HCT116 (cell line): ENCODE measurements at regions not wholly inside any gene's neighbourhood (a gene's known extent, or its start where the extent isn't known, plus 50 kb on each side); places are given as distances from the start of the nearest gene placed in this dataset.

Source experiments
- ATAC-seq: fragments of 200-7000 bp; cut with Tn5 transposase; 2 replicates; pipeline ENCODE4 v1.9.1; 2020; ENCODE audit warnings: mild to moderate bottlenecking, moderate library complexity
- BruUV-seq: library from RNA; stranded (reverse); fragments of 400-500 nt; replicated peaks from 2 replicates; lab custom pipeline; 2021; lab: Mats Ljungman, UMichigan
- CTCF ChIA-PET: fragments of 300-600 bp; sonication (Branson Sonifier 250); formaldehyde crosslinking; loops from one replicate; lab custom pipeline; 2021; ENCODE audit warnings: antibody characterized with exemption; lab: Charles Lee
- POLR2A ChIA-PET: fragments of 300-600, 350-600 bp; sonication (Branson Sonifier 250); formaldehyde crosslinking; loops from one replicate; lab custom pipeline; 2021; ENCODE audit warnings: antibody characterized with exemption; lab: Charles Lee
- RAD21 ChIA-PET, 2 experiments: fragments of 300-600 bp; sonication (Branson Sonifier 250); formaldehyde crosslinking; loops; one replicate each; lab custom pipeline; 2023; ENCODE audit warnings: low total read pairs in 2 of 2; ENCODE audit not compliant: uncharacterized antibody in 2 of 2, unreplicated experiment in 2 of 2, low non-redundant PET in 1 of 2; lab: Charles Lee
- DNase-seq: peaks from one replicate; pipeline ENCODE4 v3.0.0-alpha.2; 2010; ENCODE audit warnings: low read depth, low spot score
- H2AFZ ChIP-seq: fragments of 200-600 bp; shearing (Covaris generic), sonication (generic); 2 replicates; pipeline ENCODE4 v1.6.1; 2017; ENCODE audit warnings: low read depth, mixed run types, mixed read lengths, antibody characterized with exemption, low read length; ENCODE audit not compliant: poor library complexity, severe bottlenecking
- H3K27ac ChIP-seq: 2 replicates; pipeline ENCODE4 v1.5.1; 2012; ENCODE audit warnings: low read depth, low read length
- H3K27me3 ChIP-seq: fragments of 200-600 bp; sonication (generic); 2 replicates; pipeline ENCODE4 v1.6.1; 2016; ENCODE audit warnings: mixed run types, low read length, mixed read lengths; ENCODE audit not compliant: insufficient read depth
- H3K36me3 ChIP-seq, 2 experiments: fragments of 200-500 bp in 1 of 2; fragments of 200-600 bp in 1 of 2; sonication (Bioruptor generic) in 1 of 2; sonication (generic) in 1 of 2; 2 replicates each; pipeline versions ENCODE4 v1.5.1 to v1.6.1; 2014 to 2016; ENCODE audit warnings: low read length in 2 of 2, inconsistent platforms in 1 of 2, mixed read lengths in 1 of 2, mixed run types in 1 of 2; ENCODE audit not compliant: insufficient read depth in 2 of 2, control insufficient read depth in 1 of 2
- H3K4me1 ChIP-seq, 2 experiments: fragments of 200-600 bp in 1 of 2; sonication (generic) in 1 of 2; 2 replicates each; pipeline versions ENCODE4 v1.5.1 to v1.6.1; 2012 to 2017; ENCODE audit warnings: low read length in 2 of 2, inconsistent platforms in 1 of 2, mild to moderate bottlenecking in 1 of 2, mixed read lengths in 1 of 2, mixed run types in 1 of 2, moderate library complexity in 1 of 2; ENCODE audit not compliant: insufficient read depth in 2 of 2, control insufficient read depth in 1 of 2
- H3K4me2 ChIP-seq: fragments of 200-600 bp; sonication (generic); 2 replicates; pipeline ENCODE4 v1.6.1; 2017; ENCODE audit warnings: mixed run types, low read length, mixed read lengths
- H3K4me3 ChIP-seq, 2 experiments: fragments of 200-600 bp in 1 of 2; sonication (generic) in 1 of 2; replicated peaks in 1 of 2; 2 replicates each; pipeline ENCODE4 v1.5.1; 2011 to 2016; ENCODE audit warnings: low read length in 2 of 2, control low read depth in 1 of 2, low read depth in 1 of 2, mild to moderate bottlenecking in 1 of 2, mixed read lengths in 1 of 2, mixed run types in 1 of 2
- H3K79me2 ChIP-seq: fragments of 200-600 bp; sonication (generic); 2 replicates; pipeline ENCODE4 v1.6.1; 2017; ENCODE audit warnings: mild to moderate bottlenecking, mixed run types, low read length, moderate library complexity, mixed read lengths; ENCODE audit not compliant: insufficient read depth
- H3K9ac ChIP-seq: fragments of 200-600 bp; sonication (generic); 2 replicates; pipeline ENCODE4 v1.6.1; 2016; ENCODE audit warnings: low read length, mixed read lengths
- H3K9me2 ChIP-seq: fragments of 200-600 bp; sonication (generic), shearing (Covaris generic); 2 replicates; pipeline ENCODE4 v1.6.1; 2017; ENCODE audit warnings: mixed run types, mild to moderate bottlenecking, moderate library complexity; ENCODE audit not compliant: insufficient read depth
- H3K9me3 ChIP-seq, 2 experiments: fragments of 200-500 bp in 1 of 2; fragments of 200-600 bp in 1 of 2; sonication (Bioruptor generic) in 1 of 2; sonication (generic) in 1 of 2; 2 replicates each; pipeline ENCODE4 v1.6.1; 2014 to 2017; ENCODE audit warnings: low read length in 2 of 2, mixed read lengths in 2 of 2, inconsistent platforms in 1 of 2, low read depth in 1 of 2, mild to moderate bottlenecking in 1 of 2, mixed run types in 1 of 2, moderate library complexity in 1 of 2; ENCODE audit not compliant: control insufficient read depth in 1 of 2, insufficient read depth in 1 of 2
- H4K20me1 ChIP-seq: fragments of 200-600 bp; sonication (generic), shearing (Covaris generic); 2 replicates; pipeline ENCODE4 v1.6.1; 2017; ENCODE audit warnings: mixed run types, mild to moderate bottlenecking, moderate library complexity; ENCODE audit not compliant: insufficient read depth
- CBX3 ChIP-seq: IDR thresholded peaks from 2 replicates; pipeline ENCODE4 v1.6.1; 2012; ENCODE audit warnings: low read depth
- CEBPB ChIP-seq: IDR thresholded peaks from 2 replicates; pipeline ENCODE4 v1.6.1; 2012; ENCODE audit warnings: low read depth
- POLR2A ChIP-seq: IDR thresholded peaks from 2 replicates; pipeline ENCODE4 v1.7.0; 2011; ENCODE audit warnings: borderline replicate concordance; ENCODE audit not compliant: insufficient read depth, insufficient read length; ENCODE audit errors: extremely low read depth
- SRF ChIP-seq: IDR thresholded peaks from 2 replicates; pipeline ENCODE4 v1.6.1; 2012; ENCODE audit warnings: low read depth
- intact Hi-C: fragments of 100-400 bp; cut with micrococcal nuclease; formaldehyde crosslinking; loops from 2 replicates; pipeline ENCODE4 v1.10.0; 2022
- TF ChIP-seq, protein P1 (sequence below), 3 experiments: fragments of 200-600 bp in 1 of 3; sonication (generic) in 1 of 3; IDR thresholded peaks in 2 of 3; conservative IDR thresholded peaks in 1 of 3; 2 replicates each; pipeline ENCODE4 v1.5.1; 2012 to 2017; ENCODE audit warnings: low read depth in 2 of 3, low read length in 2 of 3, antibody characterized with exemption in 1 of 3, borderline replicate concordance in 1 of 3, control low read depth in 1 of 3, mild to moderate bottlenecking in 1 of 3, mixed read lengths in 1 of 3, mixed run types in 1 of 3, moderate library complexity in 1 of 3; ENCODE audit not compliant: insufficient read depth in 1 of 3

DNA sequence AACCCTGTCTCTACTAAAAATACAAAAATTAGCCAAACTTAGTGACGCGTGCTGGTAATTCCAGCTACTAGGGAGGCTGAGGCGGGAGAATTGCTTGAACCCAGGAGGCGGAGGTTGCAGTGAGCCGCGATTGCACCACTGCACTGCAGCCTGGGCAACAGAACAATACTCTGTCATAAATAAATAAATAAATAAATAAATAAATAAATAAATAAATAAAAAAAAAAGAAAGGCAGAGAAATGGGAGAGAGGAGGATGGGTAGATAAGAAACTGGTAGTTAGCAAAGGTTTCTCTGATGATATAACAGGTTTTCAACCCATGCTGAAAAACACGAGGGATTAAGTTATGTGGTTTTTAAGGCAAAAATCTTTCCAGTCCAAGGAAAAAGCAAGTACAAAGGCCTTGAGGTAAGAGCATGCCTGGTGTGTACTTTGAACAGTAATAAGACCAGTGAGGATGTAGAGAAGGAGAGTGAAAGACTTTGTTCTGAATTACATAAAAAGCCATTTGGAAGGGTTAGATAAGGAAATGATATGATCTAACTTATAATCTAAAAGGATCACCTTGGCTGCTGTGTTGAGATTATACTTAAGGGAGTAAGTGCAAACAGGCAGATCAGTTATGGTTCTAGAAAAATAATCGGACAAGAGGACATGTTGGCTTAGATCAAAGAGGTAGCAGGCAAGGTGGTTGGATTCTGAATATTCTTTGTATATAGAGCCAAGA, 159.3 kb downstream of the PTH2R start:
- ATAC-seq (no peak), DNase-seq (no peak)
- peaks cover 11% of the 10 kb centered on the region; the same call in 1 of the 2 replicates for H3K27me3 ChIP-seq
- no TSS peak for BruUV-seq
- no peak overlapping the region for H3K4me2 ChIP-seq
- intact Hi-C loops = no loop called here
- no peak overlapping the region for H2AFZ ChIP-seq
- ChIA-PET CTCF (no interaction called here), RAD21 (no interaction called here), POLR2A (no interaction called here)
- no peaks in the 10 kb centered on the region for H3K9me3 ChIP-seq
- H3K27ac ChIP-seq = no peak overlapping the region
- TF ChIP-seq, protein P1, sequence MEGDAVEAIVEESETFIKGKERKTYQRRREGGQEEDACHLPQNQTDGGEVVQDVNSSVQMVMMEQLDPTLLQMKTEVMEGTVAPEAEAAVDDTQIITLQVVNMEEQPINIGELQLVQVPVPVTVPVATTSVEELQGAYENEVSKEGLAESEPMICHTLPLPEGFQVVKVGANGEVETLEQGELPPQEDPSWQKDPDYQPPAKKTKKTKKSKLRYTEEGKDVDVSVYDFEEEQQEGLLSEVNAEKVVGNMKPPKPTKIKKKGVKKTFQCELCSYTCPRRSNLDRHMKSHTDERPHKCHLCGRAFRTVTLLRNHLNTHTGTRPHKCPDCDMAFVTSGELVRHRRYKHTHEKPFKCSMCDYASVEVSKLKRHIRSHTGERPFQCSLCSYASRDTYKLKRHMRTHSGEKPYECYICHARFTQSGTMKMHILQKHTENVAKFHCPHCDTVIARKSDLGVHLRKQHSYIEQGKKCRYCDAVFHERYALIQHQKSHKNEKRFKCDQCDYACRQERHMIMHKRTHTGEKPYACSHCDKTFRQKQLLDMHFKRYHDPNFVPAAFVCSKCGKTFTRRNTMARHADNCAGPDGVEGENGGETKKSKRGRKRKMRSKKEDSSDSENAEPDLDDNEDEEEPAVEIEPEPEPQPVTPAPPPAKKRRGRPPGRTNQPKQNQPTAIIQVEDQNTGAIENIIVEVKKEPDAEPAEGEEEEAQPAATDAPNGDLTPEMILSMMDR (IDR thresholded peaks at IDR 0.05 in 2 of 3, conservative IDR thresholded peaks at IDR 0.05 in 1 of 3; ENCODE audit: borderline replicate concordance in 1 of 3, insufficient read depth in 1 of 3, low read depth in 2 of 3, low read length in 2 of 3) = no peak
- no peak for TF ChIP-seq POLR2A
- no peaks in the 10 kb centered on the region for H3K79me2 ChIP-seq
- H3K9ac ChIP-seq = no peak overlapping the region
- no peaks in the 10 kb centered on the region for H3K36me3 ChIP-seq
- H3K4me3 ChIP-seq = no peak overlapping the region
- no peaks in the 10 kb centered on the region for H4K20me1 ChIP-seq
- H3K4me1 ChIP-seq = peaks cover 0 to 3% of the 10 kb centered on the region in 2 experiments; a peak in 1 of 4 replicates
- H3K9me2 ChIP-seq = no peaks in the 10 kb centered on the region

DNA sequence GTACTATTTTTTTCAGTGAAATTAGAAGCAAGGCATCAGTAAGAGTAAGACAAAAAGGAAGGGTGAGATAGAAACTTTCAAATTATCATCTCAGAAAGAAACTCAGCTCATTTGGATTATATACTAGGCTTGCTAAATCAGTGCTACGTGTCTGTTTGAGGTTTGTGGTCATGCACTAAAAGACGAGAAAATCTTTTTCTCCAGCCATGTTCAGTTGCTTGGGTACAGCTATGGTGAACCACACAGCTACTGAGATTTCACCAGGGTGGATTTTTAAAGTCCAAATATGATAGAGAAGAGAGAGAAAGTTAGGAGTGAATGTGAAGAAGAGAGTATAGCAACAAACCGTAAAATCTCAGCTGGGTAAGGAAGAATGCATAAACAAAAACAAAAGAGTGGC, 161.6 kb downstream of the PTH2R start:
- Histone ChIP-seq H3K27me3 (peaks cover 15% of the 10 kb centered on the region; the same call in 1 of the 2 replicates), H3K4me2 (no peak overlapping the region), H3K4me3 (no peak overlapping the region), H3K9me2 (no peaks in the 10 kb centered on the region), H2AFZ (no peak overlapping the region), H3K79me2 (no peaks in the 10 kb centered on the region), H3K36me3 (no peaks in the 10 kb centered on the region), H4K20me1 (no peaks in the 10 kb centered on the region), H3K9ac (no peak overlapping the region), H3K4me1 (peaks cover 3 to 4% of the 10 kb centered on the region in 2 experiments; a peak in 2 of 4 replicates), H3K9me3 (no peaks in the 10 kb centered on the region), H3K27ac (no peak overlapping the region)
- DNase-seq (no peak), ATAC-seq (no peak)
- TF ChIP-seq CEBPB (no peak), CBX3 (no peak), SRF (no peak)
- POLR2A ChIA-PET = no interaction called here
- no TSS peak for BruUV-seq
- intact Hi-C loops = no loop called here
- RAD21 ChIA-PET = no interaction called here
- CTCF ChIA-PET = no interaction called here
